ENCODE measurements at regions not wholly inside any gene's neighbourhood (a gene's known extent, or its start where the extent isn't known, plus 50 kb on each side); places are given as distances from the start of the nearest gene placed in this dataset.

- Histone ChIP-seq H3K9me3 (ENCODE audit: control insufficient read depth, insufficient read depth, low read length) (peaks cover 3% of the 10 kb centered on the region; the same call in 1 of the 2 replicates), H3K27ac (ENCODE audit: low read depth, low read length) (no peak overlapping the region), H3K4me3 (ENCODE audit: low read depth, low read length) (no peak overlapping the region), H3K27me3 (ENCODE audit: control insufficient read depth, insufficient read depth, low read length) (no peaks in the 10 kb centered on the region)
- ChIA-PET CTCF (interaction anchor here (2.0 kb wide), 1 partner anchor 37 kb away, joined by 7 read pairs; no protein-coding TSS in a partner anchor), POLR2A (no interaction called here)
- TF ChIP-seq CTCF (IDR thresholded peaks at IDR 0.05; ENCODE audit: low read depth, low read length), result no peak
- DNase-seq (ENCODE audit: low read depth, low spot score), result no peak
These were observed 584.7 kb upstream of the SLC35B3 start for GRCh38 chr6:9020001-9020400.

GRCh38 chr6:9009931-9010330, 574.6 kb upstream of the SLC35B3 start:
- POLR2A ChIA-PET, result no interaction called here
- CTCF ChIA-PET, result no interaction called here
- no peak overlapping the region for H3K4me3 ChIP-seq (ENCODE audit: low read depth, low read length)
- H3K27ac ChIP-seq (ENCODE audit: low read depth, low read length), result no peak overlapping the region
- no peaks in the 10 kb centered on the region for H3K27me3 ChIP-seq (ENCODE audit: control insufficient read depth, insufficient read depth, low read length)
- no peaks in the 10 kb centered on the region for H3K9me3 ChIP-seq (ENCODE audit: control insufficient read depth, insufficient read depth, low read length)
- DNase-seq (ENCODE audit: low read depth, low spot score), result no peak
- TF ChIP-seq CTCF (IDR thresholded peaks at IDR 0.05; ENCODE audit: low read depth, low read length), result no peak

DNA sequence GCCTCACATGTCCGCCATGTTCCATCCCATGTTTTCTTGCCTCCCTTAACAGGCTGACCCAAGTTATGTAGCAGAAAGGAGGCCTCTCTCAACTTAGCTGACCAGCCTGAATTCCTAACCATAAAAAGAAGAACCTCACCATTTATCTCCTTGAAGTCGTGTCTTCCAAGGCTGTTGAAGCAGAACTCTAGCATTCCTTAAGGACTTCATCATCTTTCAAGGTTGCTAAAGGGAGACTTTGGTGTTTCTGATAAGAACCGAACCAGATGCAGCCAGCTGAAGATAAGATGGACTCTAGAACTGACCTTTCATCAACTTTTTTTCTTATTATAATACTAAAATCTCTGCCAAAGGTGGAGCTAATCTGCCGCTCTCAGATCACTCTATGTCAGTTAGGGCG, 571.7 kb upstream of the SLC35B3 start:
- DNase-seq (ENCODE audit: low read depth, low spot score), result no peak
- no peak for TF ChIP-seq CTCF (IDR thresholded peaks at IDR 0.05; ENCODE audit: low read depth, low read length)
- POLR2A ChIA-PET, result no interaction called here
- H3K4me3 ChIP-seq (ENCODE audit: low read depth, low read length), result no peak overlapping the region
- CTCF ChIA-PET, result no interaction called here
- no peaks in the 10 kb centered on the region for H3K27me3 ChIP-seq (ENCODE audit: control insufficient read depth, insufficient read depth, low read length)
- no peak overlapping the region for H3K27ac ChIP-seq (ENCODE audit: low read depth, low read length)
- no peaks in the 10 kb centered on the region for H3K9me3 ChIP-seq (ENCODE audit: control insufficient read depth, insufficient read depth, low read length)

GRCh38 chr6:9002833-9003232, 567.5 kb upstream of the SLC35B3 start:
- ChIA-PET POLR2A (no interaction called here), CTCF (interaction anchor here (1.6 kb wide), 1 partner anchor 1427 kb away, joined by 3 read pairs; no protein-coding TSS in a partner anchor)
- no peak for TF ChIP-seq CTCF (IDR thresholded peaks at IDR 0.05; ENCODE audit: low read depth, low read length)
- DNase-seq (ENCODE audit: low read depth, low spot score), result no peak
- H3K4me3 ChIP-seq (ENCODE audit: low read depth, low read length), result no peak overlapping the region
- no peak overlapping the region for H3K27ac ChIP-seq (ENCODE audit: low read depth, low read length)
- H3K27me3 ChIP-seq (ENCODE audit: control insufficient read depth, insufficient read depth, low read length), result no peaks in the 10 kb centered on the region
- H3K9me3 ChIP-seq (ENCODE audit: control insufficient read depth, insufficient read depth, low read length), result no peaks in the 10 kb centered on the region

DNA sequence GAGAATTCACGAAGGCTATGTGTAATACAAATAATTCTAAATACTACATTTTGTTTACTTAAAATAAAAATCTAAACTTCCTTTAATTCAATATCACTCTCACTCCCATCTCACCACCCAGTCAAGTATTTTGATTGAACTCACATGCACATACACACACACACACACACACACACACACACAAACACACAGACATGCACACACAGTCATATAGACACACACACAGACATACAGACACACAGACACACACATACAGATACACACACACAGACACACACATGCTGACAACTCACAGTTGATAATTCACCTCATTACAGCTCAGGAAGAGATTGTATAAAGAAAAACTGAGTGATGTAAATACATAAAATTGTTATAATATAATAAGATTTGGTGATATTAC, 559.8 kb upstream of the SLC35B3 start:
- no peak for TF ChIP-seq CTCF (IDR thresholded peaks at IDR 0.05; ENCODE audit: low read depth, low read length)
- no peaks in the 10 kb centered on the region for H3K27me3 ChIP-seq (ENCODE audit: control insufficient read depth, insufficient read depth, low read length)
- no peak overlapping the region for H3K4me3 ChIP-seq (ENCODE audit: low read depth, low read length)
- H3K9me3 ChIP-seq (ENCODE audit: control insufficient read depth, insufficient read depth, low read length), result no peaks in the 10 kb centered on the region
- no peak overlapping the region for H3K27ac ChIP-seq (ENCODE audit: low read depth, low read length)
- DNase-seq (ENCODE audit: low read depth, low spot score), result no peak
- CTCF ChIA-PET, result no interaction called here
- POLR2A ChIA-PET, result no interaction called here
